Fibroblast of lung (primary cell): ENCODE measurements at regions not wholly inside any gene's neighbourhood (a gene's known extent, or its start where the extent isn't known, plus 50 kb on each side); places are given as distances from the start of the nearest gene placed in this dataset.

ENCODE experiments used
- CTCF ChIP-seq, 2 donors: IDR thresholded peaks in 1 of 2; conservative IDR thresholded peaks in 1 of 2; 1 replicate in 1 of 2; 2 replicates in 1 of 2; pipeline ENCODE4 v1.5.1; 2011 to 2012; ENCODE audit warnings: low read length in 2 of 2, control low read depth in 1 of 2, inconsistent platforms in 1 of 2, low read depth in 1 of 2, mild to moderate bottlenecking in 1 of 2
- EZH2 ChIP-seq: IDR thresholded peaks from 2 replicates; pipeline ENCODE4 v1.5.1; 2012; ENCODE audit warnings: low read length, control low read depth, mild to moderate bottlenecking; ENCODE audit errors: missing control alignments

GRCh38 chr7:54299426-54299825 lies 242.7 kb upstream of the VSTM2A start:
- TF ChIP-seq CTCF (conservative IDR thresholded peaks at IDR 0.05 in 1 of 2, IDR thresholded peaks at IDR 0.05 in 1 of 2; ENCODE audit: low read depth in 1 of 2, low read length in 2 of 2) (no peak), EZH2 (no peak)
